ENCODE measurements at regions not wholly inside any gene's neighbourhood (a gene's known extent, or its start where the extent isn't known, plus 50 kb on each side); places are given as distances from the start of the nearest gene placed in this dataset.

DNA sequence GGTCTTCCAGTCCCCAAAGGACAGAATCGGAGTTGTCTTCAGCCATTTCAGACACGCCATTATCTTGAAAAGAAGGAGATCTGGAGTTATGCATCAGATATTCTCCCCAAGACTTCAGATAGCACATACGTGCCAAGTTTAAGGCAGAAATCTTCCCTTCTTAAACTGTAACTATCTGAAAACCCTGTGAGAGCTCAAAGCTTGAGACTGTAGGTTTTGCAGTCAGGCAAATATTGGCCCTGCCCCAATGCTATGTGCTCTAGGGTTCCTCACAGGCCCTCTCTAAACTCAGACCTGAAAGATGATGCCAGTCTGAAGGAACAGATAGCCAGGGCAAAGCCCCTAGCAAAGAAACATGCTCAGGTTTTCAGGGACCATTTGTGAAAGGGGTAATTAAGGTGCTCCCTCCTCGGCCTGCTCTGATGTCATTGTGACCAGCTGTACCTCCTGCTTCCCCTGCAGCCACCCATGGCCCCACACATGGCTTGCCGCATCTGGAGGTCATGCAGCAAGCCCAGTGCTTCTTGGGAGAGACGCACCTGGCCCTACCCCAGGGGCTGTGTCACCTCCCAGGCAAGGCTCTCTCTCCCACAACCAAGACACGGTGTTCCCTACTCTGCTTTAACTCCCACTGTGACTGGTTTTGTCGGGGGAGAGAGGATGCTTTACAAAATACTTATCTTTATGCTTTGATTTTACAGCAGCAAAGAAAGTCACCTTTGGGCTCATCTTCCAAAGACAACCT is 53.4 kb upstream of the POMGNT2 start:
- BruUV-seq (replicated peaks) = no TSS peak
- H3K9me3 Mint-ChIP-seq (ENCODE audit: unreplicated experiment) = no peaks in the 10 kb centered on the region
- intact Hi-C loops (cut with micrococcal nuclease; ENCODE audit: unreplicated experiment) = no loop called here
- H3K9me3 ChIP-seq = no peaks in the 10 kb centered on the region
- H3K36me3 ChIP-seq (ENCODE audit: control insufficient read depth, insufficient read depth, low read length) = no peaks in the 10 kb centered on the region
- no peaks in the 10 kb centered on the region for H3K4me1 ChIP-seq
- POLR2A ChIA-PET = no interaction called here
- H3K4me3 Mint-ChIP-seq (ENCODE audit: unreplicated experiment) = no peak overlapping the region
- H3K27me3 ChIP-seq (replicated peaks; ENCODE audit: control insufficient read depth, insufficient read depth, low read length) = no peaks in the 10 kb centered on the region
- H3K36me3 Mint-ChIP-seq (ENCODE audit: insufficient read depth, unreplicated experiment) = no peaks in the 10 kb centered on the region
- H3K4me1 Mint-ChIP-seq (ENCODE audit: low read depth, unreplicated experiment) = no peaks in the 10 kb centered on the region
- no peak overlapping the region for H3K27ac Mint-ChIP-seq (ENCODE audit: unreplicated experiment)
- H3K27me3 Mint-ChIP-seq (ENCODE audit: insufficient read depth, unreplicated experiment) = peaks cover 3% of the 10 kb centered on the region
- no peak for DNase-seq
- H3K4me3 ChIP-seq (ENCODE audit: low read depth, low read length) = no peak overlapping the region
- CTCF ChIA-PET = no interaction called here
- TF ChIP-seq, protein P1, sequence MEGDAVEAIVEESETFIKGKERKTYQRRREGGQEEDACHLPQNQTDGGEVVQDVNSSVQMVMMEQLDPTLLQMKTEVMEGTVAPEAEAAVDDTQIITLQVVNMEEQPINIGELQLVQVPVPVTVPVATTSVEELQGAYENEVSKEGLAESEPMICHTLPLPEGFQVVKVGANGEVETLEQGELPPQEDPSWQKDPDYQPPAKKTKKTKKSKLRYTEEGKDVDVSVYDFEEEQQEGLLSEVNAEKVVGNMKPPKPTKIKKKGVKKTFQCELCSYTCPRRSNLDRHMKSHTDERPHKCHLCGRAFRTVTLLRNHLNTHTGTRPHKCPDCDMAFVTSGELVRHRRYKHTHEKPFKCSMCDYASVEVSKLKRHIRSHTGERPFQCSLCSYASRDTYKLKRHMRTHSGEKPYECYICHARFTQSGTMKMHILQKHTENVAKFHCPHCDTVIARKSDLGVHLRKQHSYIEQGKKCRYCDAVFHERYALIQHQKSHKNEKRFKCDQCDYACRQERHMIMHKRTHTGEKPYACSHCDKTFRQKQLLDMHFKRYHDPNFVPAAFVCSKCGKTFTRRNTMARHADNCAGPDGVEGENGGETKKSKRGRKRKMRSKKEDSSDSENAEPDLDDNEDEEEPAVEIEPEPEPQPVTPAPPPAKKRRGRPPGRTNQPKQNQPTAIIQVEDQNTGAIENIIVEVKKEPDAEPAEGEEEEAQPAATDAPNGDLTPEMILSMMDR (IDR thresholded peaks at IDR 0.05; ENCODE audit: insufficient read depth in 1 of 2, low read depth in 1 of 2, low read length in 1 of 2, severe bottlenecking in 1 of 2, unreplicated experiment in 1 of 2) = no peak

DNA sequence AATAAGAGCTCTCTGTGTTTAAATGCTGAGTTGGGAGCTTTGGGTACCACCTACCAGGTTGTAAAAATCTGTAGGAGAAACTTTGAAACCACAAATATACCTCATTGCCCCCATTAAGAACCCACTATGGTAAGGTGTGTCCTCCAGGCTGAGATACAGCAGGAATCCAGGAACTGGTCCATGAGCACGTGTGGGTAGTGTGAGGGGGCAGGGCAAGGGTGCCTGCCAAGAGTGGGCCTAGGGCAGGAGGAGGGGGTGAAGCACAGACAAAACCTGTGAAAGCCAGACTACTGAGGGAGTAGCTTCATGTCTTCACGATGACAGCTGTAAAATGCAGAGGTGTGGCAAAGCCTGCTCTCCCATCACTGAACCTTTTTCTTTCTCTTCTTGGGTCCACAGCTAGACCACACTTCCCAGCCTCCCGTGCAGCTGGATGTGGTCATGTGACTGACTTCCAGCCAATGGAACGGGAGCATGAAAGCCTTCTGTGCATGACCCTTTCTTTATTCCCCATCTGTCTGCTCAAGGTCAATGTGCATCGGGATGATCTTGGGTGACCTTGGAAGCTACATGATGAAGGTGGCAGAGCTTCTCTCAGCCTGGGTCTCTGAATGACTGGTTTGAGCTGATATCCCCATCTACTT is 51.1 kb upstream of the POMGNT2 start:
- no peaks in the 10 kb centered on the region for H3K27me3 ChIP-seq (replicated peaks; ENCODE audit: control insufficient read depth, insufficient read depth, low read length)
- H3K27ac Mint-ChIP-seq (ENCODE audit: unreplicated experiment) = no peak overlapping the region
- no peaks in the 10 kb centered on the region for H3K36me3 ChIP-seq (ENCODE audit: control insufficient read depth, insufficient read depth, low read length)
- no peak overlapping the region for H3K4me3 ChIP-seq (ENCODE audit: low read depth, low read length)
- no peaks in the 10 kb centered on the region for H3K9me3 Mint-ChIP-seq (ENCODE audit: unreplicated experiment)
- TF ChIP-seq, protein P1 (IDR thresholded peaks at IDR 0.05; ENCODE audit: insufficient read depth in 1 of 2, low read depth in 1 of 2, low read length in 1 of 2, severe bottlenecking in 1 of 2, unreplicated experiment in 1 of 2) = no peak
- H3K9me3 ChIP-seq = no peaks in the 10 kb centered on the region
- no peaks in the 10 kb centered on the region for H3K36me3 Mint-ChIP-seq (ENCODE audit: insufficient read depth, unreplicated experiment)
- no TSS peak for BruUV-seq (replicated peaks)
- no peak for DNase-seq
- intact Hi-C loops (cut with micrococcal nuclease; ENCODE audit: unreplicated experiment) = no loop called here
- H3K27me3 Mint-ChIP-seq (ENCODE audit: insufficient read depth, unreplicated experiment) = peaks cover 9% of the 10 kb centered on the region
- H3K4me1 Mint-ChIP-seq (ENCODE audit: low read depth, unreplicated experiment) = no peaks in the 10 kb centered on the region
- H3K4me1 ChIP-seq = no peaks in the 10 kb centered on the region
- ChIA-PET CTCF (no interaction called here), POLR2A (no interaction called here)
- H3K4me3 Mint-ChIP-seq (ENCODE audit: unreplicated experiment) = no peak overlapping the region

DNA sequence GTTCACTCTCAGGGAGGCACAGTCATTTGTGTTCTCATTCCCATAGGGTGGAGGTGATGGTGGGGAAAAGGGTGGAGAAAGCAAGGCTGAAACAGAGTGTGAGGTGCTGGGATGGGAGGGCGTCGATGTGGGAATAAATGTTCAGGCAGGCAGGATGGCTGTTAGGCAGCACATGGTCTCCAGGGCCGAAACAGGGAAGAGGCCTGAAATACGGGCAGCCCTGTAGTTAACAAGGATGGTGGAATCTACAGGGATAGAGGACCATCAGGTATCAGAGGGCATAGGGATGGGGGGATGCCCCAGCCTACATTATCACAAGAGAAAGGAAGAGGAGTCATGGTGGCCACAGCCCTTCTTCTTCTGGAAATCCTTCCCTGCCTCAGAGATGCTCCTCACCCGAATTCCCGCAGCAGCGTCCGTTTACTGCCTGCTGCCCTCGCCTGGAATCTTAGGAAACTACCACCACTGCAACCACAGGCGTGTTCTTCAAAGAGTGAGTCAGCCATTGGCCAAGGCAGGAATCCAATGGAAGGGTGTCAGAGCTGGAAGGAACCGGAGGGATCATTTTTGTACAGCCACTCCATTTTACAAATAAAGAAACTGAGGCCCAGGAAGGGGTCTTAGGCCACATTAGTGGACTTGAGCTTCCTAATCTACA is 49.7 kb upstream of the POMGNT2 start:
- CTCF ChIA-PET = interaction anchor here (0.9 kb wide), 1 partner anchor 194 kb away, joined by 5 read pairs; no protein-coding TSS in a partner anchor
- H3K27me3 ChIP-seq (replicated peaks; ENCODE audit: control insufficient read depth, insufficient read depth, low read length) = no peaks in the 10 kb centered on the region
- Mint-ChIP-seq H3K36me3 (ENCODE audit: insufficient read depth, unreplicated experiment) (no peaks in the 10 kb centered on the region), H3K9me3 (ENCODE audit: unreplicated experiment) (no peaks in the 10 kb centered on the region), H3K27me3 (ENCODE audit: insufficient read depth, unreplicated experiment) (peaks cover 10% of the 10 kb centered on the region), H3K27ac (ENCODE audit: unreplicated experiment) (no peak overlapping the region), H3K4me1 (ENCODE audit: low read depth, unreplicated experiment) (no peaks in the 10 kb centered on the region), H3K4me3 (ENCODE audit: unreplicated experiment) (no peak overlapping the region)
- no peaks in the 10 kb centered on the region for H3K36me3 ChIP-seq (ENCODE audit: control insufficient read depth, insufficient read depth, low read length)
- TF ChIP-seq, protein P1 (IDR thresholded peaks at IDR 0.05; ENCODE audit: insufficient read depth in 1 of 2, low read depth in 1 of 2, low read length in 1 of 2, severe bottlenecking in 1 of 2, unreplicated experiment in 1 of 2) = peak; percentile 54 to 67
- DNase-seq = peak; percentile 66 to 67
- no peak overlapping the region for H3K4me3 ChIP-seq (ENCODE audit: low read depth, low read length)
- POLR2A ChIA-PET = no interaction called here
- no peaks in the 10 kb centered on the region for H3K4me1 ChIP-seq
- no TSS peak for BruUV-seq (replicated peaks)
- no peaks in the 10 kb centered on the region for H3K9me3 ChIP-seq
- intact Hi-C loops (cut with micrococcal nuclease; ENCODE audit: unreplicated experiment) = loop anchor here (1.0 kb wide), 1 partner anchor 194 kb away; no protein-coding TSS in a partner anchor
